Tibial nerve (tissue), 4 donors: ENCODE measurements at regions not wholly inside any gene's neighbourhood (a gene's known extent, or its start where the extent isn't known, plus 50 kb on each side); places are given as distances from the start of the nearest gene placed in this dataset.
A peak's percentile ranks its signal among the peaks of the same experiment; 100 is the strongest.

Experiments
- CTCF ChIP-seq, 5 experiments: fragments of 200-600 bp in 3 of 5; fragments of 450-650 bp in 2 of 5; sonication (generic) in 3 of 5; IDR thresholded peaks; one replicate each; pipeline ENCODE4 v1.5.1; 2016 to 2019; ENCODE audit warnings: antibody characterized with exemption in 5 of 5, mild to moderate bottlenecking in 3 of 5, moderate library complexity in 2 of 5
- EP300 ChIP-seq, 2 donors: sonication (generic); formaldehyde crosslinking; IDR thresholded peaks; one replicate each; pipeline ENCODE4 v1.6.1; 2017; ENCODE audit warnings: antibody characterized with exemption in 2 of 2, mild to moderate bottlenecking in 1 of 2

GRCh38 chr11:122032317-122032716, 83.7 kb downstream of the BLID start:
- no peak for TF ChIP-seq CTCF (IDR thresholded peaks at IDR 0.05)
- peak in 1 of 2 donors; percentile 84 for TF ChIP-seq EP300 (IDR thresholded peaks at IDR 0.05)
